ENCODE measurements at regions not wholly inside any gene's neighbourhood (a gene's known extent, or its start where the extent isn't known, plus 50 kb on each side); places are given as distances from the start of the nearest gene placed in this dataset.
A peak's percentile ranks its signal among the peaks of the same experiment; 100 is the strongest.

GRCh38 chr22:25508161-25508560, 56.3 kb upstream of the GRK3 start:
- TF ChIP-seq ASH2L (IDR thresholded peaks at IDR 0.05; ENCODE audit: low read length) (no peak), EZH2 (IDR thresholded peaks at IDR 0.05; ENCODE audit: low read depth, low read length, severe bottlenecking) (no peak), YY1 (IDR thresholded peaks at IDR 0.05; ENCODE audit: low read depth, low read length) (no peak), POLR2A (IDR thresholded peaks at IDR 0.05; ENCODE audit: control extremely low read depth in 1 of 2, low read depth in 2 of 2, low read length in 2 of 2) (no peak), RAD21 (IDR thresholded peaks at IDR 0.05 in 1 of 2, conservative IDR thresholded peaks at IDR 0.05 in 1 of 2; ENCODE audit: low read depth in 2 of 2, low read length in 2 of 2) (no peak), RFX5 (IDR thresholded peaks at IDR 0.05; ENCODE audit: borderline replicate concordance, low read depth, low read length) (no peak), EP300 (IDR thresholded peaks at IDR 0.05; ENCODE audit: borderline replicate concordance in 1 of 2, low read depth in 2 of 2, low read length in 2 of 2) (no peak), JUN (IDR thresholded peaks at IDR 0.05; ENCODE audit: low read depth, low read length) (no peak), TAF1 (IDR thresholded peaks at IDR 0.05; ENCODE audit: low read depth, low read length) (no peak), POU5F1 (IDR thresholded peaks at IDR 0.05; ENCODE audit: low read depth, low read length) (0 out of 2 replicates have a peak, but pooled peaks have one; percentile 43), JUND (IDR thresholded peaks at IDR 0.05; ENCODE audit: low read length) (no peak), EGR1 (IDR thresholded peaks at IDR 0.05; ENCODE audit: borderline replicate concordance, low read depth, low read length) (no peak)
- TF ChIP-seq, protein P1, sequence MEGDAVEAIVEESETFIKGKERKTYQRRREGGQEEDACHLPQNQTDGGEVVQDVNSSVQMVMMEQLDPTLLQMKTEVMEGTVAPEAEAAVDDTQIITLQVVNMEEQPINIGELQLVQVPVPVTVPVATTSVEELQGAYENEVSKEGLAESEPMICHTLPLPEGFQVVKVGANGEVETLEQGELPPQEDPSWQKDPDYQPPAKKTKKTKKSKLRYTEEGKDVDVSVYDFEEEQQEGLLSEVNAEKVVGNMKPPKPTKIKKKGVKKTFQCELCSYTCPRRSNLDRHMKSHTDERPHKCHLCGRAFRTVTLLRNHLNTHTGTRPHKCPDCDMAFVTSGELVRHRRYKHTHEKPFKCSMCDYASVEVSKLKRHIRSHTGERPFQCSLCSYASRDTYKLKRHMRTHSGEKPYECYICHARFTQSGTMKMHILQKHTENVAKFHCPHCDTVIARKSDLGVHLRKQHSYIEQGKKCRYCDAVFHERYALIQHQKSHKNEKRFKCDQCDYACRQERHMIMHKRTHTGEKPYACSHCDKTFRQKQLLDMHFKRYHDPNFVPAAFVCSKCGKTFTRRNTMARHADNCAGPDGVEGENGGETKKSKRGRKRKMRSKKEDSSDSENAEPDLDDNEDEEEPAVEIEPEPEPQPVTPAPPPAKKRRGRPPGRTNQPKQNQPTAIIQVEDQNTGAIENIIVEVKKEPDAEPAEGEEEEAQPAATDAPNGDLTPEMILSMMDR (IDR thresholded peaks at IDR 0.05; ENCODE audit: control extremely low read depth in 1 of 3, insufficient read depth in 1 of 3, low read depth in 1 of 3, low read length in 3 of 3), result no peak
- TF ChIP-seq, protein P2, sequence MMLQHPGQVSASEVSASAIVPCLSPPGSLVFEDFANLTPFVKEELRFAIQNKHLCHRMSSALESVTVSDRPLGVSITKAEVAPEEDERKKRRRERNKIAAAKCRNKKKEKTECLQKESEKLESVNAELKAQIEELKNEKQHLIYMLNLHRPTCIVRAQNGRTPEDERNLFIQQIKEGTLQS (IDR thresholded peaks at IDR 0.05; ENCODE audit: insufficient read depth, low read depth, low read length), result no peak

All from H1 (cell line).